NOMO-1 treated with DMSO at 0.1 percent for 48 hours (cell line): ENCODE measurements at regions not wholly inside any gene's neighbourhood (a gene's known extent, or its start where the extent isn't known, plus 50 kb on each side); places are given as distances from the start of the nearest gene placed in this dataset.

Source experiments
- DNase-seq: peaks from one replicate; lab custom pipeline; 2025; ENCODE audit not compliant: unreplicated experiment; lab: John Stamatoyannopoulos, UW

DNA sequence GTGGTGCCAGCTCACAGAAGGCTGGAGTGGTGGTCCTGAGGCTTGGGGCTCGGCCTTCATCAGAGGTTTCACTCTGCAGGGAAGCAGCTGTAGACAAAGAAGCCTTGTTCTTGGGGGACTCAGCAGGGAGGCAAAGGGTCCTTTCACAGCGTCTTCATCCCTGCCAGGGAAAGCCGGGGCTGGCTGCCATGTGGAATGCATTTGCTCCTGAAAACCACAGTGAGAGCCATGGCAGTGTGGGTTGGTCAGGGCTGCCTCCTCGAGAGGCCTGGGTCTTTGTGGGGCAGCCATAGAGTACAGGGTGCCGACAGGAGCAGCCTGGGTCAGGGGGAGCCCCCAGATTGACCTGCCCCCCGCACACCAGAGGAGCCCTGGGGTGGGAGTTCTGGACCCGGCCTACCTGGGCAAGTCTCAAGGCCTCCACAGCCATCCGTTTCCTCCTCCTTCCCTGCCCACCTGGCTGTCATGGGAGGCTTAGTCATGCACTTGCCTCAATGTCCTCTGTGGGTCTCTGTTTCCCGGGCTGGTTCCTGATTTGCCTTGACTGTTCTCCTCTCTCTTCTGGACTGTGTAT, 144.0 kb downstream of the CDC5L start:
- no peak for DNase-seq

DNA sequence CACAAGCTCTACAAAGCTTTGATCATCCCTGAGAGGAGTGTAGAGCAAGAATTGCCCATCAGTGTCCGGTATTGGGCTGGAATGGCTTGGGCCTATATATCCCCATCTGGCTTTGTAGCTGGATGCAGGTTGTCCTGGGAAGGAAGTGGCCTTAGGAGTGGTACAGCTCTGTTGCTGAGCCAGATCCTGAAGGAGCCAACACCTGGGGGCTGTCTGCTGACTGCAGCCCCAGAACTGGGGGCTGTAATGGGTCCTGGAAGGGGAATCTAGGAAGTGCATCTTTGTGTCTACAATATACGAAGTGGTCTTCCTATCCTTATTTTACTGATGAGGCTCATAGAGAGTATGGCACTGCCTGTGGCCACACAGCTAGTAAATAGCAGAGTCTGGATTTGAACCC, 145.9 kb downstream of the CDC5L start:
- no peak for DNase-seq

- DNase-seq = no peak
Measured at GRCh38 chr6:44534291-44534690, 146.8 kb downstream of the CDC5L start.

GRCh38 chr6:44535446-44535845, 147.9 kb downstream of the CDC5L start:
- no peak for DNase-seq

DNA sequence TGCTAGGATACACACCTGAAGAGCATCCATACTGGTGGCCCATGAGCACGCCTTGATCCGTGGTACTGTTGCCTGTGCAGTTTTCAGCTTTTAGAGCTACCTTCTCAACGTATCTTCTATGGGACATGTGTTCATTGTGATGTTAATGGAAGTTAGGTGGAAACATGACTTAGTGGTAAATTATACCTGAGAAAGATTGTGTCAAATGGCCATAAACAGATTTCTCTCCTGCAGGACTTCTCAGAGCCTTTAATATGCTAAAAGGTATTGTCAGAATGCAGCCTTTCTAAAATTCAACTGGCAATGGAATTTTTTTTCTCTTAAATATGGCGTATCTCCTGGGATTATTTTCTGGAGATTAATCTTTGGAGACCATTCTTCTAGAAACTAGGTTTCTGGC, 148.5 kb downstream of the CDC5L start:
- no peak for DNase-seq

DNA sequence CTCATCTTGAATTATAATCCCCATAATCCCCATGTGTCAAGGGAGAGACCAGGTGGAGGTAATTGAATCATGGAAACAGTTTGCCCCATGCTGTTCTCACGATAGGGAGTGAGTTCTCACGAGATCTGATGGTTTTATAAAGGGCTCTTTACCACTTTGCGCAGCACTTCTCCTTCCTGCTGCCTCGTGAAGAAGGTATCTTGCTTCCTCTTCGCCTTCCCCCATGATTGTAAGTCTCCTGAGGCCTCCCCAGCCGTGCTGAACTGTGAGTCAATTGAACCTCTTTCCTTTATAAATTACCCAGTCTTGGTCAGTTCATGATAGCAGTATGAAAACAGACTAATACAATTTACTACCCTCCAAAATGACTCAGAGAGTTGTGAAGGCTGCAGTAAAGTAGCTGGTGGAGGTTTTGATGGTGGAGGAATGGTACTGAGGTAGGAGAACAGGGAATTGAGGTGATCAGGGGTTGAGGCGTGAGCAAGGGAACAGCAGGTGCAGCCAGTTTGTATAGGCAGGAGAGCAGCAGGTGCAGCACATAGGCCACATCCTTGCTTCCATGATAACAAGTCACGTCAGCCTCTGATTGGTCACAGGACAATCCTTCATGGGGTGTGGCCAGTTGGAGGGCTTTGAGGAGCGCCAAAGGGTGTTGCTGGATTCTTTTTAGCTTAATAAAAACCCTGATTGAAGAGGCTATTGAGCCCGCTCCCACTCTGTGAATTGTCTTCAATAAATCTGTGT, 150.0 kb downstream of the CDC5L start:
- DNase-seq = no peak

DNA sequence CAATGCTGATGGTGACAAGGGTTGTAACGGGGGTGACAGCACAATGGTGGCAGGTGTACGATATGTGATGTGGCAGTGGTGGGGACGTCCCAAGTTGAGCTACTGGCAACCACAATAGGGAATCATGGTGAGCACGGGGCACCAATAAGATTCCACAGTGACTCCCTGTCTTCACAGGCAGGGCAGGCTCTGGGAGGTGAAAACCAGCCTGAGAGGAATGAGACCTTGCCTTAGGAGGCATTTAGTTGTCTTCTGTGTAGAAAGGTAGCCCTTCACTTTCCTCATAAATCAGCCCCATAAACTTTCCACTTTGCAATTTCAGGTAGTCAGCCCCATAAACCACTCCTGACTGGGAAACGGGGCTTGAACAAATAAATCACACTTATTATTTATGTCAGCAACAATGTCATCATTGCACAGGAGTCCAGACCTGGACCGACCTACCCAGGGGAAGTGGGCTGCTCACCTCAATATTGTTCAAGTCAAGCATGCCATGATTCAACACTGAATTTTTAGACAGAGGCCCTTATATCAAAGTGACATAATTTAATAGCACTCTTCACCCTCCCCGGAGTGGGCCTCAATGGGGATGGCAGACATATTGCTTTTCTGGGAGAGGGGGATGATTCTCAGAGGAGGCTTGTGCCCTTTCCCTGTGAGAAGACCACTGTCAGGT, 150.8 kb downstream of the CDC5L start:
- no peak for DNase-seq

- DNase-seq = no peak
Measured at GRCh38 chr6:44538807-44539201, 151.3 kb downstream of the CDC5L start.

GRCh38 chr6:44539701-44540355, 152.3 kb downstream of the CDC5L start:
- peak; percentile 36 for DNase-seq

- no peak for DNase-seq
Measured at GRCh38 chr6:44540881-44541280, 153.4 kb downstream of the CDC5L start.

DNA sequence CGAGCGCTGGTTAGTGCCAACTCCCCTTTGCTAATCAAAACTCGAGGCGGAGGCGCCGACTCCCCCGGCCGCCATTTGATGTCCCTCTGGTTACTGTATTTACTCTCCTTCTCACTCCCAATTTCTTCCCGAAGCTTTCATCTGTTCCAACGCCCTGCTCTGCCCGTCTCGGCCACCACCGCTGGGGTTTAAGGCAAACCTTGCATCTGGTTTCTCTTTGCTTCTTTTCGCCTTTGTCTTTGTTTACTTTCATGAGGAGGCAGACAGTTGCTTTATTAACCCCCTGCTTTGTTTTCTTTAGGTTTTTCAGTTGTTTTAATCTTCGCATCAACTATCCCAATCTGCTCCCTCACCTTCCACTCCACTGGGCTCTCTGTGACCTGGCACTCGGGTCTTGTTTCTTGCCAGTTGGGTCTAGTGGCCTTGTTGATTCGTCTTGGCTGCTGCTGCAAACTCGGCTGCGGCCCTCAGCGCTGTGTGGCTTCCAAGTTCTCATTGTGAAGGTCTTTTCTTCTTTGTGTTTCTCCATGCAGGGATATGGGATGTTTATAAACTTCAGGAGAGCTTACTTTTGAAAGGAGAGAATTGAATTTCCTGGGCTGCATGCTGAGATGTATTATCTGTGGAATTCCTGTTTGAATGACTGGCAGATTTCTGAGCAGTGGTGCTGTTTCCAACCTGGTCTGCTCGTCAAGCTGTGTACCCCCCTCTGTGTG, 155.1 kb downstream of the CDC5L start:
- no peak for DNase-seq

GRCh38 chr6:44543664-44544063, 156.2 kb downstream of the CDC5L start:
- no peak for DNase-seq

DNA sequence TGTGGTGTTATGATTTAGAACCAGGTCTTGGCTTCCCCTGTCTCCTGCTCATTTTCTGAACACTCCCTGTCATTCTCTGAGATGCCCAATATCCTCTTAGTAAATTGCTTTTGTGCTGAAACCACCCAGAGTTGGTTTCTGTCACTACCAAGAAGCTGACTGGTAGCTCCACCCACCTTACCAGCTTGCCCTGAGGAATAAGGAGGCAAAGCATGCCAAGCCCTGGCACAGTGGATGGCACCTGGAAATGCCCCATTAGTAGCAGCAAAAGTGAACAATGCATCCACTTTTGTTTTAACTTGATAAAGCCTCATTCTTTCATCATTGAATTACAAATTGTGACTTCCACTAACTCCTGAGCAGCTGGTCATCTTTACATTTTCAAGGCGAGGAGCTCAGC, 157.7 kb downstream of the CDC5L start:
- DNase-seq = no peak

- DNase-seq = no peak
Measured at GRCh38 chr6:44548319-44548718, 160.8 kb downstream of the CDC5L start.

DNA sequence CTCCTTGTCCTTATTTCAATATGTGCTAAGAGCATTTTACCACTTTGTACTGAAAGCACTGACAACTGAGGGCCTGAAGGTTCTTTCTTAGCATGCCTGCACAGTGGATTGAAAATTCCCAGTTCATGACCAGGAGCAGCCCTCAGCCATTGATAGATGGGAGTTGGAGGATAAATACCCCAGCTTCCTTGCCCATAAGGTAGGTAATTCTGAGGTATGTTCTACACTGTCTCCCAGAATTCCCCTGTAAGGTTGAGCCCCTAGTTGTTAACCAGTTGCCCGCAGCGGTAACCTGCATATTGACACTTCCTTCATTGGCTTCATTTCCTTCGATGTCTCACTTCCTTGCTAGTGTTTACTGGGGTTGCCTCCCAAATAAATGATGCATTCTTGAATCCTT, 162.0 kb downstream of the CDC5L start:
- no peak for DNase-seq

GRCh38 chr6:44554194-44554593, 166.7 kb downstream of the CDC5L start:
- DNase-seq = no peak

DNA sequence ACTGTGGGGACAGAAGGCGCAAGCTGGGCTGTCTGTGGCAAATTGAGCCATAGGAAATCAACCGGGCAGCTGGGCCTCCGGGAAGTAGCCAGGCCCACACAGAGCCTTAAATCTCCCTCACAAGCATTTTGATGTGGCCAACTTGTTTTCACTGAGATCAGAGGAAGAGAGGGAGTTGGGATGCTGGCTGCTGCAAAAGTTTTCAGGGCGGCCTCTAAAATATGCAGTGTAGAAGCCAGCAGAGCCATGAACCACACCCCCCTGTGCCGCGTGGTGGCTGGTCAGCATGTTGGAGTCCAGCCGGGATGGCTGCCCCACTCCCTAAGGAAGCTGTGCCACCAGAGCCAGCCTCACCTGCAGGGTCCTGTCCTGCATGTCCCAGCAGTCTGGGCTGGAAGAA, 167.4 kb downstream of the CDC5L start:
- no peak for DNase-seq

GRCh38 chr6:44556046-44556445, 168.5 kb downstream of the CDC5L start:
- peak; percentile 39 for DNase-seq

GRCh38 chr6:44558024-44558831, 170.7 kb downstream of the CDC5L start:
- DNase-seq = peak; percentile 36

- no peak for DNase-seq
Measured at GRCh38 chr6:44558832-44559251, 171.3 kb downstream of the CDC5L start.
